Posterior cingulate gyrus (tissue), 11 donors: ENCODE measurements at regions not wholly inside any gene's neighbourhood (a gene's known extent, or its start where the extent isn't known, plus 50 kb on each side); places are given as distances from the start of the nearest gene placed in this dataset.

Experiments used
- DNase-seq, 10 donors: peaks; one replicate each; pipeline versions ENCODE4 v3.0.0 to v3.0.0-alpha.2; 2020 to 2021; ENCODE audit warnings: mixed read lengths in 3 of 10
- intact Hi-C: fragments of 100-400 bp; cut with DNase I; formaldehyde crosslinking; loops from one replicate; pipeline ENCODE4 v1.15.1; 2023

GRCh38 chr18:53764086-53764485, 460.4 kb downstream of the MBD2 start:
- intact Hi-C loops, result no loop called here
- no peak for DNase-seq

GRCh38 chr18:53757328-53757727, 467.1 kb downstream of the MBD2 start:
- intact Hi-C loops, result no loop called here
- no peak for DNase-seq

- DNase-seq, result no peak
- intact Hi-C loops, result no loop called here
Measured at GRCh38 chr18:53756610-53756972, 467.9 kb downstream of the MBD2 start.

- DNase-seq, result no peak
- intact Hi-C loops, result no loop called here
Measured at GRCh38 chr18:53755914-53756609, 468.4 kb downstream of the MBD2 start.

DNA sequence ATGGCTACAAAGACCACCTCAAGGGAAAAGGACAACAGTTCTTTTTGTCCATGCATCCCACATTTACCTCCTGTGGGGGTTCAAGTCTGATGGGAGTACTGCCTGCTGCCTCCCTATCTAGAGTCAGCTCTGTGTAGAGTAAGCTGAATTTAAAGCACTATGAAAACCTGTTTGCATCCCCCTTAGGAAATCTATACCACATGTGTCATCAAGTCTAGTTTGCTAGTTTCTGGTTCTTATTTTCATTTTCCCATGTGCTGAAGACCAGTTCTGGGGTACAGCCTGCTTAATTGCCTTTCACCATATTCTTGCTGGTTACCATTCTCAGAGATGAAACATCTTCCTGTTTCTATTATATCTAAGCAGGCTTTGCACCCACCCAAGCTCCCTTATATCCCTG, 470.3 kb downstream of the MBD2 start:
- DNase-seq, result no peak
- intact Hi-C loops, result no loop called here

GRCh38 chr18:53753601-53754000, 470.9 kb downstream of the MBD2 start:
- DNase-seq, result no peak
- intact Hi-C loops, result no loop called here

DNA sequence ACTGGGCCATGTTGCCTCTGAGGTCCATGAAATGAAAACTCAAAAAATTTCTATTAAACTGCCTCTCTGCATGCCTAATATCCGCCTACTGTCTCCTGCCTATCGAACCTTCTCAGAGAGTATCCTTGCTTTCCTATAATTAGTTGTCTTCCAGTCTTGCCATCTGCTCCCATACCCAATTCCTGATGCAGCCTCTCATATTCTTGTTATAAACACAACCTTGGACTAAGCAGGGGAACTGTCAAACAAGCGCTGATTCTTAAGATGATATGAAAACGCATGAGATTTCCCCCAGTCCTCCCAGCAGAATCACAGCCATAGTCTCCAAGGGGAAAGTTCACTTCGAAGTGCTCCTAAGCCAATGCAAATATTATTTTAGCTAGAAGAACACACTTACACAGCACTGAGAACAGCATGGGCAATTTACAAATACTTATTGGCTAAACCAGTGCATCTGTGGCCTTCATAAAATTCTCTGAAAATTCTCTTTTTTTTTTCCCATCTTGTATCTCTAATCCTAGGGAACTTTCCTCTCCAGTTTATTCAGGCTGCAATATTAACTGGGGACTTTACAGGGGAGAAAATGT, 471.6 kb downstream of the MBD2 start:
- intact Hi-C loops, result no loop called here
- DNase-seq, result no peak

GRCh38 chr18:53749766-53750165, 474.7 kb downstream of the MBD2 start:
- intact Hi-C loops, result no loop called here

GRCh38 chr18:53747663-53748160, 476.8 kb downstream of the MBD2 start:
- DNase-seq, result no peak
- intact Hi-C loops, result no loop called here

More at GRCh38 chr18:53749766-53750165, 474.7 kb downstream of the MBD2 start:
- no peak for DNase-seq

GRCh38 chr18:53747210-53747609, 477.3 kb downstream of the MBD2 start:
- intact Hi-C loops, result no loop called here
- DNase-seq, result no peak

DNA sequence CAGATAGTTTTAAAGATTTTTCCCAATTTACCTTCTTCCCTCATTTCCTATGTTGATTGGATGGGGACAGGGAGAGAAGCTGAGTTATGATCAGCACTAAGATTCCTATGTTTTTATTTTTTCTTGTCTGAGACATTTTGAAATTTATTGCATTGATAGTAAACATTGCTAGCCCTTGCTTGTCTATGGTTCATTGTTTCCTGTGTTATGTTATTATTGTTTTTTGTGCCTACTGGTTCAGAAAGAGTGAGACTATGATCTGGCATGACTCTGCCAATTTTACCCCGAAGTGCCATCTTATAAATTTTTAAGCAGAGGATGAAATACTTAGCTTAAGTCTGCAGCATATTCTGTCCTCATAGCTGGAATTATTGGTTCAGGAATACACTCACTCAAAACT, 478.5 kb downstream of the MBD2 start:
- no peak for DNase-seq
- intact Hi-C loops, result no loop called here

DNA sequence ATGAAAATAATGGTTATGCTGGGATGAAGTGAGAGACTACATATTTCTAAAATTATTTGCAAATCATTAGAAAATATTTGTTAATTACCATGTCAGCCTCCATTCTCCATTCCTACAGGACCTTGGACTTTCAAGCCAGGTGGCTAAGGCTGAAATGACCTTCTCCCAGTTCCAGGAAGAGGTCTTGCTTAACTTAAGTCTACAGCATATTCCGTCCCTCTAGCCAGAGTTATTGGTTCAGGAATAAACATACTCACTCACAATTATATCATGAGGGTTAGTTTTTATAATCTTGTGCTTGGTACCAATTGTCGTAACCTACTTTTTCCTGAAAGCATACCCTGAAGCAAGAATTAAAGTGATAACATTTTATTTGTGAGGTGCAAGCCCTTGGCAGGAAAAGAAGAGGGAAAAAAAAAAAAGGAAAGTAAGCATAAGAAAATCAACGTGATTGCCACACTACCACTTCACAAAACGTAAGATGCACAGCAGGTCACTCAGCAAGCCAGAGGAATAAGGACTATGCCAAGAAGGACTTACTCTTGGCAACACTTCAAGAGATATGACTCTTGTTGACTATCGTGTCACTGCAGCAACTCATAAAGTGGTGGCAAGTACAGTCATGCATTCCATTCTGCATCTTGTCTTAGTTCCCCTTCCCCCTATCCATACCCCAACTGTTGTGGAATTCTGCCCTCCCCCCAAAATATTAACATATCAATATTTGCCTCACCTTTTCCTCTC, 479.1 kb downstream of the MBD2 start:
- intact Hi-C loops, result no loop called here
- no peak for DNase-seq

DNA sequence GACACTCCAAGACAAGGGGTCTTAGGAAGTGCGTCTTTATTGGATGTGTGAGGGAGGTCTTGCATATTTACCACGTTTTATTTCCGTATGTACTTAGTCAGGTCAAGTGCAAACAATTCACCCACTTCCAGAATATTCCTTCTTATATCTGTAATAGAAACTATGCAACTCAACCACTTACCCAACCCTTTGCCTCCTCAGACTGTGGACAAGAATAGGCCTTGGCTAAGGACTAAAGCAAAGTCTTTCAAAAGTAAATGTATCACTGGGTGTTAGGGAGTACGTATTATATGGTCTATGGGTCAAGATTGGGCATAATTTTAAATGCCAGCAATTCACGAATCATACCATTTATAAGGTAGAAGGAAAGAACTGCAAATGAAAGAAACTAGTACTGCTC, 484.8 kb downstream of the MBD2 start:
- DNase-seq, result no peak
- intact Hi-C loops, result no loop called here

DNA sequence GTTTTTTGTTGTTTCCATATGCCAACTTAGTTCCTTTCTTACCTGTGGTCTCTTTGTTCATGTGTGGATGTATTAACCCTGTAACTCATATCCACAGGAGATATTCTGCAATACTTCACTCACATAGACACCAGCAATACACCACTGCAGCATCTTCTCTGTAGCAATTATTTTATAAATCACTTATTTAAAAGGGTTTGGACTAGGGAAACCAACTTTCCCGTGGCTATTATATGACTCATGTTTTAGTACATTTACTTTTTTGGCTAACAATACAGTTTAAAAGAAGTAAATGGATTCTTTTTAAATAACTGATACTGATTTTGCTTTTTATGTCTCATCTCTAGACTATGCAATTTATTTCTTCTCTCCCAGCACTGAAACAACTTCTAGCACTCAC, 488.9 kb downstream of the MBD2 start:
- no peak for DNase-seq
- intact Hi-C loops, result no loop called here

DNA sequence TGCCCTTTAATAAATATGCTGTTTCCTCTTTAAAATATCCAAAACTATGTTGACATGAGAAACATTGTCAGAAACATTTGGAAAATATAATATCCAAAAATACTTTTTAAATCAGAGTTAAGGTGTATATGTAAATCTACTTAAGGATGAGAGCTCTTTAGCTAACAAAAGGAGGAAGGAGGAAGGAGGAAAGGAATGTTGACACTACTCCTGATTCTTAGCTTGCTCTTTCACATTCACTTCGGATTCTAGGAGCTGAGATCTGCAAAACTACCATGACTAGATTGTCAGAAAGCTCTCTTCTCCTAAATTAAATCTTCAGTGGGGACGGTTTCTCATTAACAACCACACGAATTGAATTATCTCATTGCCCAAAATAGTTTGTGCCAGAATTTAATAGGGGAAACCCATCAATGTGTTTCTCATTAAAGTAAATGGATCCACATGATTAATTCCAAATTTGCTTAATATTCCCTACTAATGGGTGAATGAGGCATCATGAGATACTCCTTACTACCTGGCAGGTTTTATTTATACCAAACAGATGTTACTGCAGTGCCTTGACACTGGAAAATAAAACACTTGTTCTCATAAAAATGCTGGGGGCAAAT, 509.1 kb downstream of the MBD2 start:
- no peak for DNase-seq

GRCh38 chr18:53710080-53710479, 514.4 kb downstream of the MBD2 start:
- intact Hi-C loops, result no loop called here

More for the DNA sequence above, 509.1 kb downstream of the MBD2 start:
- intact Hi-C loops, result no loop called here

GRCh38 chr18:53702480-53702879, 522.0 kb downstream of the MBD2 start:
- DNase-seq, result peak in 1 of 10 donors; percentile 35
- intact Hi-C loops, result no loop called here

More at GRCh38 chr18:53710080-53710479, 514.4 kb downstream of the MBD2 start:
- DNase-seq, result no peak

- no peak for DNase-seq
- intact Hi-C loops, result no loop called here
Measured at GRCh38 chr18:53701697-53702096, 522.8 kb downstream of the MBD2 start.

DNA sequence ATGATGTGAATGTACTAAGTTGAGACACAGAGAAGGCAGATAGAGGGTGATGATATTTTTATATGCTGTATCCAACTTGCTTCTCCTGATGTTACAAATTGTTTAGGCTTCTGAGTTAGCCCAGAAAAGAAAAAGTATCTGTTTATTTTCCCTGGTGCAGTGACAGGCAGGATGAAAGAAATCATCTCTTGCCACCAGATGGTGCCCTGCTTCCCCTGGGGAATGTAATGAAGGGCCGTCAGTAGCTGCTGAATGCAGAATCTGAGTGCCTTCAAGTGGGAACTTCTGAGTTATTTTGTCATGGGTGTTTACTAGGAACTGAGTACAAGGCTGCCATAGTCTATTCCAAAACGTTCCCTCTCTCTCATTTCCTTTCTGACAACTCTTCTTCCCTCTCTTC, 525.6 kb downstream of the MBD2 start:
- DNase-seq, result peak in 8 of 10 donors; percentile 30 to 86 (median 52)
- intact Hi-C loops, result loop anchor here (2.0 kb wide), 1 partner anchor 420 kb away; no protein-coding TSS in a partner anchor

- intact Hi-C loops, result no loop called here
- DNase-seq, result no peak
Measured at GRCh38 chr18:53689886-53690285, 534.6 kb downstream of the MBD2 start.

DNA sequence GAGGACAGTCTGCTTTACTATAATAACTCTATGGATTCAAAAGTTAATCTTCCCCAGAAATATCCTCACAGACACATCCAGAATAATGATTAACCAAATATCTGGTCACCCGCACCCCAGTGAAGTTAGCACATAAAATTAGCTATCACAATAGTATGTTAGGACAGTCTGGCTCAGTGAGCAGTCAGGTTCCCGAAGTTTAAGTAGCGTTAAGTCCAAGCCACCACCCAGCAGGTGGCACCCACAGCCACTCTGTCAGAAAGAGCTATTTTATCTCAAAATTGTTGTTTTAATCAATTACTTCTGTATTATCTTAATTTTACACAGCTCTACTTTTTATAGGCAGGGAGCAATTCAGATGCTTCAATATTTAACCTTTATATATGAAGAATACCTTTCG, 537.5 kb downstream of the MBD2 start:
- intact Hi-C loops, result no loop called here

More for the DNA sequence above, 537.5 kb downstream of the MBD2 start:
- no peak for DNase-seq
